HCT116 (cell line): ENCODE measurements at regions not wholly inside any gene's neighbourhood (a gene's known extent, or its start where the extent isn't known, plus 50 kb on each side); places are given as distances from the start of the nearest gene placed in this dataset.

ENCODE experiments used
- ATAC-seq: fragments of 200-7000 bp; cut with Tn5 transposase; 2 replicates; pipeline ENCODE4 v1.9.1; 2020; ENCODE audit warnings: mild to moderate bottlenecking, moderate library complexity
- BruUV-seq: library from RNA; stranded (reverse); fragments of 400-500 nt; replicated peaks from 2 replicates; lab custom pipeline; 2021; lab: Mats Ljungman, UMichigan
- CTCF ChIA-PET: fragments of 300-600 bp; sonication (Branson Sonifier 250); formaldehyde crosslinking; loops from one replicate; lab custom pipeline; 2021; ENCODE audit warnings: antibody characterized with exemption; lab: Charles Lee
- POLR2A ChIA-PET: fragments of 300-600, 350-600 bp; sonication (Branson Sonifier 250); formaldehyde crosslinking; loops from one replicate; lab custom pipeline; 2021; ENCODE audit warnings: antibody characterized with exemption; lab: Charles Lee
- RAD21 ChIA-PET, 2 experiments: fragments of 300-600 bp; sonication (Branson Sonifier 250); formaldehyde crosslinking; loops; one replicate each; lab custom pipeline; 2023; ENCODE audit warnings: low total read pairs in 2 of 2; ENCODE audit not compliant: uncharacterized antibody in 2 of 2, unreplicated experiment in 2 of 2, low non-redundant PET in 1 of 2; lab: Charles Lee
- DNase-seq: peaks from one replicate; pipeline ENCODE4 v3.0.0-alpha.2; 2010; ENCODE audit warnings: low read depth, low spot score
- H2AFZ ChIP-seq: fragments of 200-600 bp; shearing (Covaris generic), sonication (generic); 2 replicates; pipeline ENCODE4 v1.6.1; 2017; ENCODE audit warnings: low read depth, mixed run types, mixed read lengths, antibody characterized with exemption, low read length; ENCODE audit not compliant: poor library complexity, severe bottlenecking
- H3K27ac ChIP-seq: 2 replicates; pipeline ENCODE4 v1.5.1; 2012; ENCODE audit warnings: low read depth, low read length
- H3K27me3 ChIP-seq: fragments of 200-600 bp; sonication (generic); 2 replicates; pipeline ENCODE4 v1.6.1; 2016; ENCODE audit warnings: mixed run types, low read length, mixed read lengths; ENCODE audit not compliant: insufficient read depth
- H3K36me3 ChIP-seq, 2 experiments: fragments of 200-500 bp in 1 of 2; fragments of 200-600 bp in 1 of 2; sonication (Bioruptor generic) in 1 of 2; sonication (generic) in 1 of 2; 2 replicates each; pipeline versions ENCODE4 v1.5.1 to v1.6.1; 2014 to 2016; ENCODE audit warnings: low read length in 2 of 2, inconsistent platforms in 1 of 2, mixed read lengths in 1 of 2, mixed run types in 1 of 2; ENCODE audit not compliant: insufficient read depth in 2 of 2, control insufficient read depth in 1 of 2
- H3K4me1 ChIP-seq, 2 experiments: fragments of 200-600 bp in 1 of 2; sonication (generic) in 1 of 2; 2 replicates each; pipeline versions ENCODE4 v1.5.1 to v1.6.1; 2012 to 2017; ENCODE audit warnings: low read length in 2 of 2, inconsistent platforms in 1 of 2, mild to moderate bottlenecking in 1 of 2, mixed read lengths in 1 of 2, mixed run types in 1 of 2, moderate library complexity in 1 of 2; ENCODE audit not compliant: insufficient read depth in 2 of 2, control insufficient read depth in 1 of 2
- H3K4me2 ChIP-seq: fragments of 200-600 bp; sonication (generic); 2 replicates; pipeline ENCODE4 v1.6.1; 2017; ENCODE audit warnings: mixed run types, low read length, mixed read lengths
- H3K4me3 ChIP-seq, 2 experiments: fragments of 200-600 bp in 1 of 2; sonication (generic) in 1 of 2; replicated peaks in 1 of 2; 2 replicates each; pipeline ENCODE4 v1.5.1; 2011 to 2016; ENCODE audit warnings: low read length in 2 of 2, control low read depth in 1 of 2, low read depth in 1 of 2, mild to moderate bottlenecking in 1 of 2, mixed read lengths in 1 of 2, mixed run types in 1 of 2
- H3K79me2 ChIP-seq: fragments of 200-600 bp; sonication (generic); 2 replicates; pipeline ENCODE4 v1.6.1; 2017; ENCODE audit warnings: mild to moderate bottlenecking, mixed run types, low read length, moderate library complexity, mixed read lengths; ENCODE audit not compliant: insufficient read depth
- H3K9ac ChIP-seq: fragments of 200-600 bp; sonication (generic); 2 replicates; pipeline ENCODE4 v1.6.1; 2016; ENCODE audit warnings: low read length, mixed read lengths
- H3K9me2 ChIP-seq: fragments of 200-600 bp; sonication (generic), shearing (Covaris generic); 2 replicates; pipeline ENCODE4 v1.6.1; 2017; ENCODE audit warnings: mixed run types, mild to moderate bottlenecking, moderate library complexity; ENCODE audit not compliant: insufficient read depth
- H3K9me3 ChIP-seq, 2 experiments: fragments of 200-500 bp in 1 of 2; fragments of 200-600 bp in 1 of 2; sonication (Bioruptor generic) in 1 of 2; sonication (generic) in 1 of 2; 2 replicates each; pipeline ENCODE4 v1.6.1; 2014 to 2017; ENCODE audit warnings: low read length in 2 of 2, mixed read lengths in 2 of 2, inconsistent platforms in 1 of 2, low read depth in 1 of 2, mild to moderate bottlenecking in 1 of 2, mixed run types in 1 of 2, moderate library complexity in 1 of 2; ENCODE audit not compliant: control insufficient read depth in 1 of 2, insufficient read depth in 1 of 2
- H4K20me1 ChIP-seq: fragments of 200-600 bp; sonication (generic), shearing (Covaris generic); 2 replicates; pipeline ENCODE4 v1.6.1; 2017; ENCODE audit warnings: mixed run types, mild to moderate bottlenecking, moderate library complexity; ENCODE audit not compliant: insufficient read depth
- CBX3 ChIP-seq: IDR thresholded peaks from 2 replicates; pipeline ENCODE4 v1.6.1; 2012; ENCODE audit warnings: low read depth
- EZH2 ChIP-seq: fragments of 200-600 bp; sonication (generic); IDR thresholded peaks from 2 replicates; pipeline ENCODE4 v1.6.1; 2017; ENCODE audit warnings: antibody characterized with exemption, mixed run types
- JUND ChIP-seq: IDR thresholded peaks from 2 replicates; pipeline ENCODE4 v1.6.1; 2012
- MAX ChIP-seq: IDR thresholded peaks from 2 replicates; pipeline ENCODE4 v1.6.1; 2012
- POLR2A ChIP-seq: IDR thresholded peaks from 2 replicates; pipeline ENCODE4 v1.7.0; 2011; ENCODE audit warnings: borderline replicate concordance; ENCODE audit not compliant: insufficient read depth, insufficient read length; ENCODE audit errors: extremely low read depth
- POLR2AphosphoS5 ChIP-seq: IDR thresholded peaks from 2 replicates; pipeline ENCODE4 v1.6.1; 2011; ENCODE audit warnings: mild to moderate bottlenecking, low read depth, low read length, moderate library complexity
- RAD21 ChIP-seq: IDR thresholded peaks from 2 replicates; pipeline ENCODE4 v1.6.1; 2012; ENCODE audit warnings: low read depth, mild to moderate bottlenecking
- SIN3A ChIP-seq: IDR thresholded peaks from 2 replicates; pipeline ENCODE4 v1.6.1; 2012; ENCODE audit warnings: low read depth
- SP1 ChIP-seq: IDR thresholded peaks from 2 replicates; pipeline ENCODE4 v1.6.1; 2012; ENCODE audit warnings: low read depth
- SRF ChIP-seq: IDR thresholded peaks from 2 replicates; pipeline ENCODE4 v1.6.1; 2012; ENCODE audit warnings: low read depth
- TCF7L2 ChIP-seq: IDR thresholded peaks from 2 replicates; pipeline ENCODE4 v1.7.0; 2011; ENCODE audit warnings: borderline replicate concordance, inconsistent platforms; ENCODE audit not compliant: insufficient read depth, insufficient read length; ENCODE audit errors: extremely low read depth
- YY1 ChIP-seq: IDR thresholded peaks from 2 replicates; pipeline ENCODE4 v1.6.1; 2011; ENCODE audit warnings: low read length, low read depth, moderate library complexity, mild to moderate bottlenecking; ENCODE audit not compliant: insufficient replicate concordance; ENCODE audit errors: extremely low read depth
- ZFX ChIP-seq: fragments of 450-650 bp; IDR thresholded peaks from 2 replicates; pipeline ENCODE4 v1.6.1; 2017
- ZNF274 ChIP-seq: fragments of 200-500 bp; sonication (Bioruptor generic); IDR thresholded peaks from 2 replicates; pipeline ENCODE4 v1.6.1; 2014; ENCODE audit warnings: mild to moderate bottlenecking, low read depth, low read length, inconsistent platforms
- intact Hi-C: fragments of 100-400 bp; cut with micrococcal nuclease; formaldehyde crosslinking; loops from 2 replicates; pipeline ENCODE4 v1.10.0; 2022
- TF ChIP-seq, protein P1 (sequence below): IDR thresholded peaks from 2 replicates; pipeline ENCODE4 v1.6.1; 2012
- TF ChIP-seq, protein P2 (sequence below): IDR thresholded peaks from 2 replicates; pipeline ENCODE4 v1.6.1; 2012; ENCODE audit warnings: low read depth
- TF ChIP-seq, protein P3 (sequence below): IDR thresholded peaks from 2 replicates; pipeline ENCODE4 v1.6.1; 2011; ENCODE audit warnings: mild to moderate bottlenecking, low read length, moderate library complexity; ENCODE audit not compliant: insufficient replicate concordance; ENCODE audit errors: extremely low read depth

GRCh38 chr17:33373273-33373672, 80.2 kb upstream of the ASIC2 start:
- Histone ChIP-seq H3K4me3 (no peak overlapping the region), H3K36me3 (no peaks in the 10 kb centered on the region), H3K9me3 (no peaks in the 10 kb centered on the region; a peak in 1 of 4 replicates), H3K9ac (no peak overlapping the region), H3K4me1 (no peaks in the 10 kb centered on the region), H3K9me2 (no peaks in the 10 kb centered on the region), H3K79me2 (no peaks in the 10 kb centered on the region), H3K27ac (no peak overlapping the region), H3K27me3 (no peaks in the 10 kb centered on the region), H4K20me1 (no peaks in the 10 kb centered on the region)
- DNase-seq = no peak
- CTCF ChIA-PET = no interaction called here
- POLR2A ChIA-PET = no interaction called here
- RAD21 ChIA-PET = no interaction called here
- no TSS peak for BruUV-seq
- no peak for TF ChIP-seq YY1
- TF ChIP-seq, all 23 proteins: peak for 0
- ATAC-seq = no peak
- intact Hi-C loops = no loop called here
- Histone ChIP-seq H2AFZ (no peak overlapping the region), H3K4me2 (no peak overlapping the region)

DNA sequence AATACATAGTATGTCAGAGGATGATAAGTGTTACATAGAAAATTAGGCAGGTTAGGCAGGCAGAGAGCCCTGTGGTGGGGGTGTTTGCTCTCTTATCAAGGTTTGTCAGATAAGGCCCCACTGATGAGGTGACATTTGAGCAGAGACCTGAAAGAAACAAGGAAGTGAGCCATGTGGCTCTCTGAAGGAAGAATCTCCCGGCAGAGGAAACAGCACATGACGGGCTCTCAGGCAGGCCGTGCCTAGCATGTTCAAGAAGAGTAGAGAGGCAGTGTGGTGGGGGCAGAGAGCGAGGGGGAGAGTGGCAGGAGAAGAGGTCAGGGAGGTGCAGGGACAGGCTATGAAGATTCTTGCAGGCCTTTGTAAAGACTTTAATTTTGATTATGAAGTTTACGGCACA, 82.0 kb upstream of the ASIC2 start:
- H3K27ac ChIP-seq = no peak overlapping the region
- H3K4me1 ChIP-seq = no peaks in the 10 kb centered on the region
- H3K4me3 ChIP-seq = no peak overlapping the region
- intact Hi-C loops = no loop called here
- H3K9me2 ChIP-seq = no peaks in the 10 kb centered on the region
- no peaks in the 10 kb centered on the region for H4K20me1 ChIP-seq
- H3K27me3 ChIP-seq = no peaks in the 10 kb centered on the region
- RAD21 ChIA-PET = no interaction called here
- no peak overlapping the region for H2AFZ ChIP-seq
- no peaks in the 10 kb centered on the region for H3K79me2 ChIP-seq
- ATAC-seq (no peak), DNase-seq (no peak)
- CTCF ChIA-PET = no interaction called here
- POLR2A ChIA-PET = no interaction called here
- H3K9me3 ChIP-seq = no peaks in the 10 kb centered on the region; a peak in 1 of 4 replicates
- no TSS peak for BruUV-seq
- H3K9ac ChIP-seq = no peak overlapping the region
- no peaks in the 10 kb centered on the region for H3K36me3 ChIP-seq
- no peak overlapping the region for H3K4me2 ChIP-seq
- TF ChIP-seq EZH2 (no peak), ZFX (no peak), POLR2A (no peak), CBX3 (no peak), SIN3A (no peak), POLR2AphosphoS5 (no peak), ZNF274 (no peak), JUND (no peak), SP1 (no peak), RAD21 (no peak), TCF7L2 (no peak), SRF (no peak), MAX (no peak)
- TF ChIP-seq, protein P1, sequence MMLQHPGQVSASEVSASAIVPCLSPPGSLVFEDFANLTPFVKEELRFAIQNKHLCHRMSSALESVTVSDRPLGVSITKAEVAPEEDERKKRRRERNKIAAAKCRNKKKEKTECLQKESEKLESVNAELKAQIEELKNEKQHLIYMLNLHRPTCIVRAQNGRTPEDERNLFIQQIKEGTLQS = no peak
- TF ChIP-seq, protein P2, sequence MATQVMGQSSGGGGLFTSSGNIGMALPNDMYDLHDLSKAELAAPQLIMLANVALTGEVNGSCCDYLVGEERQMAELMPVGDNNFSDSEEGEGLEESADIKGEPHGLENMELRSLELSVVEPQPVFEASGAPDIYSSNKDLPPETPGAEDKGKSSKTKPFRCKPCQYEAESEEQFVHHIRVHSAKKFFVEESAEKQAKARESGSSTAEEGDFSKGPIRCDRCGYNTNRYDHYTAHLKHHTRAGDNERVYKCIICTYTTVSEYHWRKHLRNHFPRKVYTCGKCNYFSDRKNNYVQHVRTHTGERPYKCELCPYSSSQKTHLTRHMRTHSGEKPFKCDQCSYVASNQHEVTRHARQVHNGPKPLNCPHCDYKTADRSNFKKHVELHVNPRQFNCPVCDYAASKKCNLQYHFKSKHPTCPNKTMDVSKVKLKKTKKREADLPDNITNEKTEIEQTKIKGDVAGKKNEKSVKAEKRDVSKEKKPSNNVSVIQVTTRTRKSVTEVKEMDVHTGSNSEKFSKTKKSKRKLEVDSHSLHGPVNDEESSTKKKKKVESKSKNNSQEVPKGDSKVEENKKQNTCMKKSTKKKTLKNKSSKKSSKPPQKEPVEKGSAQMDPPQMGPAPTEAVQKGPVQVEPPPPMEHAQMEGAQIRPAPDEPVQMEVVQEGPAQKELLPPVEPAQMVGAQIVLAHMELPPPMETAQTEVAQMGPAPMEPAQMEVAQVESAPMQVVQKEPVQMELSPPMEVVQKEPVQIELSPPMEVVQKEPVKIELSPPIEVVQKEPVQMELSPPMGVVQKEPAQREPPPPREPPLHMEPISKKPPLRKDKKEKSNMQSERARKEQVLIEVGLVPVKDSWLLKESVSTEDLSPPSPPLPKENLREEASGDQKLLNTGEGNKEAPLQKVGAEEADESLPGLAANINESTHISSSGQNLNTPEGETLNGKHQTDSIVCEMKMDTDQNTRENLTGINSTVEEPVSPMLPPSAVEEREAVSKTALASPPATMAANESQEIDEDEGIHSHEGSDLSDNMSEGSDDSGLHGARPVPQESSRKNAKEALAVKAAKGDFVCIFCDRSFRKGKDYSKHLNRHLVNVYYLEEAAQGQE = no peak
- TF ChIP-seq, protein P3, sequence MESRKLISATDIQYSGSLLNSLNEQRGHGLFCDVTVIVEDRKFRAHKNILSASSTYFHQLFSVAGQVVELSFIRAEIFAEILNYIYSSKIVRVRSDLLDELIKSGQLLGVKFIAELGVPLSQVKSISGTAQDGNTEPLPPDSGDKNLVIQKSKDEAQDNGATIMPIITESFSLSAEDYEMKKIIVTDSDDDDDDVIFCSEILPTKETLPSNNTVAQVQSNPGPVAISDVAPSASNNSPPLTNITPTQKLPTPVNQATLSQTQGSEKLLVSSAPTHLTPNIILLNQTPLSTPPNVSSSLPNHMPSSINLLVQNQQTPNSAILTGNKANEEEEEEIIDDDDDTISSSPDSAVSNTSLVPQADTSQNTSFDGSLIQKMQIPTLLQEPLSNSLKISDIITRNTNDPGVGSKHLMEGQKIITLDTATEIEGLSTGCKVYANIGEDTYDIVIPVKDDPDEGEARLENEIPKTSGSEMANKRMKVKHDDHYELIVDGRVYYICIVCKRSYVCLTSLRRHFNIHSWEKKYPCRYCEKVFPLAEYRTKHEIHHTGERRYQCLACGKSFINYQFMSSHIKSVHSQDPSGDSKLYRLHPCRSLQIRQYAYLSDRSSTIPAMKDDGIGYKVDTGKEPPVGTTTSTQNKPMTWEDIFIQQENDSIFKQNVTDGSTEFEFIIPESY = no peak
